K562 (cell line): ENCODE measurements at regions not wholly inside any gene's neighbourhood (a gene's known extent, or its start where the extent isn't known, plus 50 kb on each side); places are given as distances from the start of the nearest gene placed in this dataset.

Source experiments
- CHCHD3 ChIP-seq: fragments of 250-450 bp; sonication (Bioruptor Pico); IDR thresholded peaks from 2 replicates; pipeline ENCODE4 v2.1.2; 2022; ENCODE audit warnings: mild to moderate bottlenecking
- CTBP1 ChIP-seq: fragments of 450-650 bp; IDR thresholded peaks from 2 replicates; pipeline ENCODE4 v1.6.1; 2016; ENCODE audit warnings: borderline replicate concordance
- ESRRA ChIP-seq: fragments of 450-650 bp; IDR thresholded peaks from 2 replicates; pipeline ENCODE4 v1.6.1; 2014; ENCODE audit warnings: low read depth, mild to moderate bottlenecking, moderate library complexity, borderline replicate concordance
- POU5F1 ChIP-seq: fragments of 150-350 bp; IDR thresholded peaks from 2 replicates; pipeline ENCODE4 v1.6.1; 2014; ENCODE audit warnings: borderline replicate concordance, low read length, low read depth, mild to moderate bottlenecking; ENCODE audit not compliant: partially characterized antibody
- SP1 ChIP-seq: sonication (generic); formaldehyde crosslinking; IDR thresholded peaks from 2 replicates; pipeline ENCODE4 v1.8.1; 2022; ENCODE audit warnings: mild to moderate bottlenecking, missing genetic modification reagents
- ZFX ChIP-seq: sonication (generic); formaldehyde crosslinking; IDR thresholded peaks from 2 replicates; pipeline ENCODE4 v1.8.0; 2022; ENCODE audit warnings: mild to moderate bottlenecking, missing genetic modification reagents, moderate library complexity
- TF ChIP-seq, protein P1 (sequence below): fragments of 250-450 bp; sonication (Bioruptor Pico); IDR thresholded peaks from 2 replicates; pipeline ENCODE4 v1.6.1; 2021; ENCODE audit warnings: mild to moderate bottlenecking
- TF ChIP-seq, protein P2 (sequence below): IDR thresholded peaks from 3 replicates; pipeline ENCODE4 v1.6.1; 2011; ENCODE audit warnings: borderline replicate concordance, mild to moderate bottlenecking, moderate library complexity; ENCODE audit not compliant: insufficient read length; ENCODE audit errors: extremely low read depth
- TF ChIP-seq, protein P3 (sequence below): fragments of 250-450 bp; sonication (Bioruptor Pico); IDR thresholded peaks from 2 replicates; pipeline ENCODE4 v1.5.0; 2020; ENCODE audit warnings: mild to moderate bottlenecking

DNA sequence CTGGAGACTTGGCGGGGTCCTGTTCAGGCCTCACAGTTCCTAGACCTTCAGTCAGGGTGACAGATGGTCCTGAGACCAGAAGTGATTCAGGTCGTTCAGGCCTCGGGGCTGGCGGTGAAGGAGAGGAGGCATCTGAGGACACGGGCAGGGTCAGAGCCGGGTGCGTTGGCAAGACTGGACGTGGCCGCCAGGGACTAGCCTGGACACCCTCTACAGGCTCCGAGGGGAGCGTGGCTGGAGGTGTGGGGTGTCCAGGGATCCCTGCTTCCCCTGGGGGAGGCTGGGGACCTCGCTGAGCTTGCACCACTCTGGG, 64.0 kb upstream of the TARDBP start (continued):
- TF ChIP-seq, protein P1, sequence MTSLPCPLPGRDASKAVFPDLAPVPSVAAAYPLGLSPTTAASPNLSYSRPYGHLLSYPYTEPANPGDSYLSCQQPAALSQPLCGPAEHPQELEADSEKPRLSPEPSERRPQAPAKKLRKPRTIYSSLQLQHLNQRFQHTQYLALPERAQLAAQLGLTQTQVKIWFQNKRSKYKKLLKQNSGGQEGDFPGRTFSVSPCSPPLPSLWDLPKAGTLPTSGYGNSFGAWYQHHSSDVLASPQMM (CRISPR knock-in tag) = no peak
- TF ChIP-seq SP1 (CRISPR knock-in tag) = no peak
- TF ChIP-seq, protein P2, sequence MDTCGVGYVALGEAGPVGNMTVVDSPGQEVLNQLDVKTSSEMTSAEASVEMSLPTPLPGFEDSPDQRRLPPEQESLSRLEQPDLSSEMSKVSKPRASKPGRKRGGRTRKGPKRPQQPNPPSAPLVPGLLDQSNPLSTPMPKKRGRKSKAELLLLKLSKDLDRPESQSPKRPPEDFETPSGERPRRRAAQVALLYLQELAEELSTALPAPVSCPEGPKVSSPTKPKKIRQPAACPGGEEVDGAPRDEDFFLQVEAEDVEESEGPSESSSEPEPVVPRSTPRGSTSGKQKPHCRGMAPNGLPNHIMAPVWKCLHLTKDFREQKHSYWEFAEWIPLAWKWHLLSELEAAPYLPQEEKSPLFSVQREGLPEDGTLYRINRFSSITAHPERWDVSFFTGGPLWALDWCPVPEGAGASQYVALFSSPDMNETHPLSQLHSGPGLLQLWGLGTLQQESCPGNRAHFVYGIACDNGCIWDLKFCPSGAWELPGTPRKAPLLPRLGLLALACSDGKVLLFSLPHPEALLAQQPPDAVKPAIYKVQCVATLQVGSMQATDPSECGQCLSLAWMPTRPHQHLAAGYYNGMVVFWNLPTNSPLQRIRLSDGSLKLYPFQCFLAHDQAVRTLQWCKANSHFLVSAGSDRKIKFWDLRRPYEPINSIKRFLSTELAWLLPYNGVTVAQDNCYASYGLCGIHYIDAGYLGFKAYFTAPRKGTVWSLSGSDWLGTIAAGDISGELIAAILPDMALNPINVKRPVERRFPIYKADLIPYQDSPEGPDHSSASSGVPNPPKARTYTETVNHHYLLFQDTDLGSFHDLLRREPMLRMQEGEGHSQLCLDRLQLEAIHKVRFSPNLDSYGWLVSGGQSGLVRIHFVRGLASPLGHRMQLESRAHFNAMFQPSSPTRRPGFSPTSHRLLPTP = no peak
- TF ChIP-seq CTBP1 = no peak
- no peak for TF ChIP-seq CHCHD3
- TF ChIP-seq, protein P3, sequence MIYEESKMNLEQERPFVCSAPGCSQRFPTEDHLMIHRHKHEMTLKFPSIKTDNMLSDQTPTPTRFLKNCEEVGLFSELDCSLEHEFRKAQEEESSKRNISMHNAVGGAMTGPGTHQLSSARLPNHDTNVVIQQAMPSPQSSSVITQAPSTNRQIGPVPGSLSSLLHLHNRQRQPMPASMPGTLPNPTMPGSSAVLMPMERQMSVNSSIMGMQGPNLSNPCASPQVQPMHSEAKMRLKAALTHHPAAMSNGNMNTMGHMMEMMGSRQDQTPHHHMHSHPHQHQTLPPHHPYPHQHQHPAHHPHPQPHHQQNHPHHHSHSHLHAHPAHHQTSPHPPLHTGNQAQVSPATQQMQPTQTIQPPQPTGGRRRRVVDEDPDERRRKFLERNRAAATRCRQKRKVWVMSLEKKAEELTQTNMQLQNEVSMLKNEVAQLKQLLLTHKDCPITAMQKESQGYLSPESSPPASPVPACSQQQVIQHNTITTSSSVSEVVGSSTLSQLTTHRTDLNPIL (CRISPR knock-in tag) = no peak
- no peak for TF ChIP-seq ESRRA
- TF ChIP-seq POU5F1 = no peak
- no peak for TF ChIP-seq ZFX (CRISPR knock-in tag)
